ENCODE measurements at regions not wholly inside any gene's neighbourhood (a gene's known extent, or its start where the extent isn't known, plus 50 kb on each side); places are given as distances from the start of the nearest gene placed in this dataset.

- TF ChIP-seq POLR2A (IDR thresholded peaks at IDR 0.05) (no peak), POLR2AphosphoS5 (IDR thresholded peaks at IDR 0.05) (no peak)
- TF ChIP-seq, protein P1, sequence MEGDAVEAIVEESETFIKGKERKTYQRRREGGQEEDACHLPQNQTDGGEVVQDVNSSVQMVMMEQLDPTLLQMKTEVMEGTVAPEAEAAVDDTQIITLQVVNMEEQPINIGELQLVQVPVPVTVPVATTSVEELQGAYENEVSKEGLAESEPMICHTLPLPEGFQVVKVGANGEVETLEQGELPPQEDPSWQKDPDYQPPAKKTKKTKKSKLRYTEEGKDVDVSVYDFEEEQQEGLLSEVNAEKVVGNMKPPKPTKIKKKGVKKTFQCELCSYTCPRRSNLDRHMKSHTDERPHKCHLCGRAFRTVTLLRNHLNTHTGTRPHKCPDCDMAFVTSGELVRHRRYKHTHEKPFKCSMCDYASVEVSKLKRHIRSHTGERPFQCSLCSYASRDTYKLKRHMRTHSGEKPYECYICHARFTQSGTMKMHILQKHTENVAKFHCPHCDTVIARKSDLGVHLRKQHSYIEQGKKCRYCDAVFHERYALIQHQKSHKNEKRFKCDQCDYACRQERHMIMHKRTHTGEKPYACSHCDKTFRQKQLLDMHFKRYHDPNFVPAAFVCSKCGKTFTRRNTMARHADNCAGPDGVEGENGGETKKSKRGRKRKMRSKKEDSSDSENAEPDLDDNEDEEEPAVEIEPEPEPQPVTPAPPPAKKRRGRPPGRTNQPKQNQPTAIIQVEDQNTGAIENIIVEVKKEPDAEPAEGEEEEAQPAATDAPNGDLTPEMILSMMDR (IDR thresholded peaks at IDR 0.05), result no peak
Observed at GRCh38 chr2:228840743-228841114, 430.4 kb downstream of the PID1 start.
